GM23248 (cell line): ENCODE measurements at regions not wholly inside any gene's neighbourhood (a gene's known extent, or its start where the extent isn't known, plus 50 kb on each side); places are given as distances from the start of the nearest gene placed in this dataset.

Source experiments
- EZH2 ChIP-seq: fragments of 200-600 bp; sonication (generic); IDR thresholded peaks from 2 replicates; pipeline ENCODE4 v1.6.1; 2018; ENCODE audit warnings: antibody characterized with exemption, mild to moderate bottlenecking; ENCODE audit not compliant: insufficient read depth, poor library complexity, severe bottlenecking
- EZH2phosphoT487 ChIP-seq: fragments of 200-600 bp; sonication (generic); IDR thresholded peaks from 2 replicates; pipeline ENCODE4 v1.6.1; 2018; ENCODE audit warnings: antibody characterized with exemption, moderate library complexity, mild to moderate bottlenecking, low read depth; ENCODE audit not compliant: insufficient read depth

DNA sequence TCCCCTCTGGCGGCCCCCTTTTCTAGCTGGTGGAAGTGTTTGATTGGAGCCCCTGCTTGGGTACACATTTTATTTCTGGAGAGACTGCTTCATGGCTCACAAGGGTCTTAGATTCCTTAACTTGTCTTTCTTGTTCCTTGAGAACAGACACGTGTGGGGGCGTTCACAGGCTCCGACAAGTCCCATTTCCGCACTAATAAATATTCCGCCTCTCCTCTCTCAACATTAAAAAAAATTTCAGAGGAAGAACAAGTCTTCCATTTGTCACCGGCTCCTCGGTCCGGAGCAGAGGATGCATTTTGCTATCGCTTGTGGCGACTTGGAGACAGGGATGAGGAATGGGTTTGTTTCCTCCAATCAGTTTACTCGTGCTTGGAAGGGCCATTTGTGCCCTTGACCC, 134.0 kb upstream of the PODXL start:
- no peak for TF ChIP-seq EZH2phosphoT487
- TF ChIP-seq EZH2 = no peak
